GM19351 (cell line): ENCODE measurements at regions not wholly inside any gene's neighbourhood (a gene's known extent, or its start where the extent isn't known, plus 50 kb on each side); places are given as distances from the start of the nearest gene placed in this dataset.
A peak's percentile ranks its signal among the peaks of the same experiment; 100 is the strongest.

Source experiments
- ATAC-seq: cut with Tn5 transposase; IDR thresholded peaks from one replicate; pipeline ENCODE4 v1.9.1; 2021; ENCODE audit warnings: mild to moderate bottlenecking, moderate library complexity; ENCODE audit not compliant: unreplicated experiment

DNA sequence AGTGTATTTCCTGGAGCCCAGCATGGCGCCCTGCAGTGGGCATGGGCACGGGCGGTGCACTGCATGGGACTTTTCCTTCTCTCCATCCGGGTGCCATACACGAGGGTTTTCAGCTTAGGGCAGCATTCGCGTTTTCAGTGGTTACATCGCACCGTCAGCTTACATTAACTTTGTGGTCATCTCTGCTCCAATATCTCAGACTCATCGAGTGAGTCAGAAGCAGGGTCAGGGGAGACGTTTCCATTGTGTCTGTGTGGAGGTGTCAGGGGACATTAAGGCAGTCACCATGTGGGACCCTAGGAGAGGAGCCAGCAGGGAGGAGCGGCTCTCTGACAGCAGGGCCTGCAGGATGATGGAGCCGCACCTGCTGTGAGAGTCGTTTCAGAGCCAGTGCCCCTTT lies 541.0 kb downstream of the FGF9 start:
- no peak for ATAC-seq

DNA sequence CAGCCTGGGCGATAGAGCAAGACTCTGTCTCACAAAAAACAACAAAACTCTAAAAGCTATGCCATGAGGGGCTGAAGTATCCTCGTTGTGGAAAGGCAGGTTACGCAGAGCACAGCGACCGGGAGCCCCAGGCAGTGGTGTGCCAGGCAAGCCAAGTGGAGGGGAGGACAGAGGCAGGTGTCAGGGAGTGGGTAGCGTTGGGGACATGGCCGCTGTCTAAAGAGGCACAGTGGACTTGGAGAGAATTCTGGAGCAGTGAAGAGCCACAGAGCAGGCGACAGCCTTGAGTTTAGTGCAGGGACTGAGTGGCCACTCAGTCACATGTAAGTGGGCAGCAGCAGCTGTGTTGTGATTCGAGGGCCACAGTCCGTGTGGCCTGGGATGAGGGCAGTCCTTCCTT lies 541.7 kb downstream of the FGF9 start:
- ATAC-seq: no peak

DNA sequence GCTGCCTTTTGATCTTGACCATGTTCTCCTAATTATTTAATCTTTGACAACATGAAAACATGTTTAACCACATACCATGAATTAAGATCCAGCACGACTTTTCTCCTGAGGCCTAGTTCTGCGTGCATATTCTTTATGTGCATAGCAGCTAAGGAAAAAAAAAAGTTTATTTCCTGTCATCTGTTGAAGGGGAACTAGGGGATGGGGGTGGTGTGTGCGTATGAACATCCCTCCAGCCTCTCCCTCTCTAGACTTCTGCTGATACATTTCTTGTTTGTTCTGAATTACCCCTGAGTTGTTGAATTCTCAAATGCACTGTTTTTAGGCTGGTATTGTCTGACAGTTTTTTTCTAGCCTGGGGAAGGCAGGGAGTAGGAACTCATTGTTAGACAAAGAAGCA lies 543.3 kb downstream of the FGF9 start:
- no peak for ATAC-seq

GRCh38 chr13:22218797-22219196 lies 547.9 kb downstream of the FGF9 start:
- no peak for ATAC-seq

DNA sequence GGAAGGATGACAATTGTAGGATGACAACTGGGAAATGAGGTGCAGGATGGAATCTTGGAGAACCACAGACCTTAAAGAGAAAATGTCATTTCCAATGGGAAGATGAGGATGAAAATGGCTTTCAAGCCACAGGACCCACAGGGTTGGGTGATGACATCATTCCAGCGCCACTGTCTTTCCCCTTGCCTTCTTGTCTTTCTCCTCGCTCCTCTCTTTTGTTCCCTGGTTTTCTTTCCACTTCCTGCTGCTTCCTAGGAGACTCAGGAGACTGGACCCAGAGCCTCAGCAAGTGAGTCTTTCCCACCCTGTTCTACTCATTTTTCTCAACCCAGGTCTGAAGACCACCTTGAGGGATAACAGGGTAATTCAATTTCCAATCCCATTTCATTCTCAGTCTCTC lies 548.8 kb downstream of the FGF9 start:
- no peak for ATAC-seq

- no peak for ATAC-seq
These were observed 549.6 kb downstream of the FGF9 start for GRCh38 chr13:22220151-22221135.

- ATAC-seq: no peak
These were observed 552.5 kb downstream of the FGF9 start for GRCh38 chr13:22223411-22223810.

- no peak for ATAC-seq
These were observed 555.2 kb downstream of the FGF9 start for GRCh38 chr13:22226086-22226485.

- ATAC-seq: peak; percentile 77
These were observed 557.0 kb downstream of the FGF9 start for GRCh38 chr13:22227895-22228294.

DNA sequence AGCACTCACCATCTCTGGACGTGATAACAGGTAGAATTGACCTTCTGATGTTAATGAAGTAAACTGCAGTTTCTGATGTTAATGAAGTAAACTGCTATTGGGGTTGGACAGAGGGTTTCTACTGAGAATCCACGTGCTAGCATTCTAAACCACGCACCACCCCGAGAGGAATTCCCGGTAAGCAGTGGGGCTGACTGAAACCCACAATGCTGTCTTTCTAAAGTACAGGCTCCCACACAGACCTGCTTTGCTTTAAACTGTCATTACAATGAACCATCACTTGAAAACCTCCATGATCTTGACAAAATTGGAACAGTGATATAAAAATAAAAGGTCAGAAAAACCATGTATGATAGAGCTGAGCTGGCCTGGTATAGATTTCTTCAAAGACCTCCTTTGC lies 559.0 kb downstream of the FGF9 start:
- no peak for ATAC-seq

GRCh38 chr13:22232186-22232585 lies 561.3 kb downstream of the FGF9 start:
- no peak for ATAC-seq

GRCh38 chr13:22235285-22235949 lies 564.5 kb downstream of the FGF9 start:
- ATAC-seq: no peak

- no peak for ATAC-seq
These were observed 565.0 kb downstream of the FGF9 start for GRCh38 chr13:22235950-22236290.

GRCh38 chr13:22238269-22238668 lies 567.4 kb downstream of the FGF9 start:
- ATAC-seq: no peak

DNA sequence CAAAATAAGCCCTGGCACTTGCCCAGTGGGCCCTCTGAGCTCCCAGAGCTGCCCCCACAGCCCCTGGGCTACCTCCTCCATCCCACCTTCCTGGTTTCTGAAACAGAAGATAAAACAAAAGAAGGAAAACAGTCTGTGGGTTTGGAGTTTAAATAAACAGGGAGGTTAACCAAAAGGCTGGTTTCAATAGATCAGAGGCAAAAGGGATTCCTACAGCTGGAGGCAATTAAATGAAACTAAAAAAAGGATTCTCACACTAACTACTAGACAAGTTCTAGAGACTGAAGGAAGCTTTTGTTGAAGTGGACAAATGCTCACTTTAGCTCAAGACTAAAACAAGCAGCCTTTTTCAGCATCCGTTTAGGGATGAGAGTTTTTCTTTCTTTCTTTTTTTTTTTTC lies 569.8 kb downstream of the FGF9 start:
- ATAC-seq: no peak

- no peak for ATAC-seq
These were observed 572.7 kb downstream of the FGF9 start for GRCh38 chr13:22243469-22244163.

DNA sequence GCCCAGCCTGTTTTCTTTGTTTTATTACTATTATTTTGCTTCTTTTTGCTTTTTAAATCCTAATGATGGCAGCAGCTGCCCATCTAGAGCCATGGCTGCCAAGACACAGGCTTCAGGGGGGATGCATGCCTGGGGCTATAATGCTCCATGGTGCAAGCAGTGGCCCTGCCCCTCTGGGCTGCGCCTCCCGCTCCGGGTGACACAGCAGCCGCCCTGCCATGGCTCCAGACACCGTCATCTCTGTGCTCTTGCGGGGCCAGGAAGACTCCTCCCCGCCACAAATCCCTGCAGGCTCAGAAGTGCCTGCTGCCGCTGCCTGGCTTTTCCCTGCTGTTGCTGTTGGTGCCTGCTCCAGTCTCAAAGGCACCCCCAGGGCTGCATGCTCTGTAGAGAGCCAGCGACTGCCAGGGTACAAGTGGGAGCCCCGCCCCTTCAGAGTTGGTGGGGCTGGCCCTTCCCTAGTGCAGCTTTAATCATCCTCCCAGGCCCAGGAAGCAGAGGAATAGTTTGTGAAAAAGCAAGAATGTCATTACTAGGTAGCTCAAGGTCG lies 581.5 kb downstream of the FGF9 start:
- no peak for ATAC-seq

GRCh38 chr13:22253107-22253506 lies 582.2 kb downstream of the FGF9 start:
- ATAC-seq: no peak

DNA sequence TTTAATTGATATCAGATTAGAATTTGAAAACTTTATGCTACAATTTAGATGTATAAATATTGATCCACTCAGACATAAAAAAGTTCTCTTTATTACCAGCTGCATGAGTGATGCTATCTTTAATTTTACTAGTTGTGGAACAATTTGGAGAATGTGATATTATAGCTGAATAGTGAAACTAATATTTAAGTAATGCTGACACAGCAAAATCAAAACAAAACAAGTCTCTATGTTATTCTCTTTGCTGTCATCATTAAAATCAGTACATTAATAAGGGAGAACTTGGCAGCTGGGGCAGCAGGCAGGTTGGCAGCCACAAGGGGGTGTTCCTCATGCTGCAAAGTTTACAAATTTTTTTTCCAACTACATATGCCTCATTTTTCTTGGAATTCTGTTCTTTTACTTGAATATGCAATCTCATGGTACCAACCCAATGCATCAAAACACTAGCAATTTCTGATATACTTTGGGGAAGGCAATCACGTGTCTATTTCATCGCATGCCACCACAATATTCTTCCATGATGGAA lies 585.3 kb downstream of the FGF9 start:
- ATAC-seq: no peak

DNA sequence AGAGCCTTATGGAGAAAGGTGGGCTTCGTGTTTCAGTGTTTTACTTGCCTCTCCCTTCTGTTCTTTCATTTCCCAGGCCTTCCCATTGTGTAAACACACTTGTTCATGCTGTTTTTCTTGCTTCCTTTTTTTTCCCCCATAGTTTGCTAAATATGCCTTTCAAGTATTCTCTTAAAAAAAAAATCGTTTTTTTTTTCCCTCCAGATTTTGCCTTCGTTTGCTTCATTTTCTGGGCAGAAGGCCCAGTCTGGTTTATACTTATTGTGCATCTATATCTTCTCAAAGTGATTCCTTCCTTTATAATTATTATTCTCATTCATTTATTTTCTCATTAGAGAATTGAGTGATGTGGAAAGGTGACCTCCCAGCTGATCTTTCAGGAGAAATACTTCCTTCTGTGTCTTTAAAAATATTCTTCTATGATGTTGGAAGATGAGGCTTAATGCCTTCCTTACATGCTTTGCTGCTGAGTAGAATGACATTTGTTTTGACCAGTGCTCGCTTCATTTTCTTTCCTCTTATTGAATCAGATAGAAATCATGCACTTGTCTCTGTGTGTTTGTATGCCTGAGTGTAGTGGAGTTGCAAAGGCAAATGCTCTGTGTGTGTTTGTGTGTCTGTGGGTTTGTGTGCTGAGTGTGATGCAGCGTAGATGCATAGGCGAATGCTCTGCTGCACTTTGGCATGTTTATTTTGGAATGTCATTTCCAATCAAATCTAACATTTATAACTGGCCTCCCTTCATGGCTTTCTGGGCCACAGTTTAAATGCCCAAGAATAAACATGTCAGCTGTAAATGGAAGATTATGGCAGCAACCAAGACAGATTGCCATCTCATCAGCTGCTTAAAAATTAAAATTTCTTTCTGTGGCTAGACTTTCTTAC lies 591.4 kb downstream of the FGF9 start:
- no peak for ATAC-seq
